ENCODE measurements at regions not wholly inside any gene's neighbourhood (a gene's known extent, or its start where the extent isn't known, plus 50 kb on each side); places are given as distances from the start of the nearest gene placed in this dataset.
A peak's percentile ranks its signal among the peaks of the same experiment; 100 is the strongest.

- no peak overlapping the region for H3K4me3 ChIP-seq
- peak overlapping the region; percentile 46 for H3K27ac ChIP-seq
- H2AFZ ChIP-seq = no peak overlapping the region
- WGBS (ENCODE audit: low lambda C conversion rate, missing lambda C conversion rate) = 70% methylated on average over 2 of the region's 2 CpGs
- H3K36me3 ChIP-seq (replicated peaks; ENCODE audit: insufficient read depth, low read depth) = no peaks in the 10 kb centered on the region
- no peaks in the 10 kb centered on the region for H3K27me3 ChIP-seq
- no peak for TF ChIP-seq EZH2phosphoT487 (IDR thresholded peaks at IDR 0.05; ENCODE audit: low read depth, severe bottlenecking, unreplicated experiment)
- no peak for TF ChIP-seq CTCF (IDR thresholded peaks at IDR 0.05; ENCODE audit: poor library complexity)
- no peak for TF ChIP-seq EZH2 (IDR thresholded peaks at IDR 0.05; ENCODE audit: borderline replicate concordance)
- H3K79me2 ChIP-seq = no peaks in the 10 kb centered on the region
- no peaks in the 10 kb centered on the region for H3K9me2 ChIP-seq (replicated peaks; ENCODE audit: insufficient read depth)
- peak overlapping the region; percentile 45 for H3K4me2 ChIP-seq
- no peaks in the 10 kb centered on the region for H3K9me3 ChIP-seq (ENCODE audit: low read depth)
- H4K20me1 ChIP-seq (ENCODE audit: insufficient read depth, poor library complexity, severe bottlenecking) = no peaks in the 10 kb centered on the region
- DNase-seq (ENCODE audit: low spot score) = no peak
- peaks cover 5% of the 10 kb centered on the region for H3K4me1 ChIP-seq (ENCODE audit: insufficient read depth)
These were observed 117.4 kb downstream of the EMP1 start for GRCh38 chr12:13313886-13314285.

GRCh38 chr12:13311551-13311950 lies 115.0 kb downstream of the EMP1 start:
- H3K4me1 ChIP-seq (ENCODE audit: insufficient read depth) = peaks cover 5% of the 10 kb centered on the region
- H3K4me3 ChIP-seq = no peak overlapping the region
- no peaks in the 10 kb centered on the region for H3K9me3 ChIP-seq (ENCODE audit: low read depth)
- no peak for DNase-seq (ENCODE audit: low spot score)
- no peak overlapping the region for H3K27ac ChIP-seq
- no peaks in the 10 kb centered on the region for H3K27me3 ChIP-seq
- H4K20me1 ChIP-seq (ENCODE audit: insufficient read depth, poor library complexity, severe bottlenecking) = no peaks in the 10 kb centered on the region
- H3K79me2 ChIP-seq = no peaks in the 10 kb centered on the region
- H3K9me2 ChIP-seq (replicated peaks; ENCODE audit: insufficient read depth) = no peaks in the 10 kb centered on the region
- no peak overlapping the region for H3K4me2 ChIP-seq
- WGBS (ENCODE audit: low lambda C conversion rate, missing lambda C conversion rate) = 73% methylated on average over 4 of the region's 4 CpGs
- H2AFZ ChIP-seq = no peak overlapping the region
- TF ChIP-seq EZH2phosphoT487 (IDR thresholded peaks at IDR 0.05; ENCODE audit: low read depth, severe bottlenecking, unreplicated experiment) = no peak
- H3K36me3 ChIP-seq (replicated peaks; ENCODE audit: insufficient read depth, low read depth) = no peaks in the 10 kb centered on the region

GRCh38 chr12:13307143-13307816 lies 110.8 kb downstream of the EMP1 start:
- Histone ChIP-seq H3K9me3 (ENCODE audit: low read depth) (no peaks in the 10 kb centered on the region), H3K4me2 (no peak overlapping the region), H2AFZ (no peak overlapping the region), H3K4me3 (no peak overlapping the region), H3K27me3 (no peaks in the 10 kb centered on the region), H3K27ac (no peak overlapping the region), H4K20me1 (ENCODE audit: insufficient read depth, poor library complexity, severe bottlenecking) (no peaks in the 10 kb centered on the region), H3K9me2 (replicated peaks; ENCODE audit: insufficient read depth) (no peaks in the 10 kb centered on the region), H3K36me3 (replicated peaks; ENCODE audit: insufficient read depth, low read depth) (no peaks in the 10 kb centered on the region), H3K79me2 (no peaks in the 10 kb centered on the region), H3K4me1 (ENCODE audit: insufficient read depth) (no peaks in the 10 kb centered on the region)
- WGBS (ENCODE audit: low lambda C conversion rate, missing lambda C conversion rate) = 87% methylated on average over 4 of the region's 4 CpGs
- no peak for DNase-seq (ENCODE audit: low spot score)
- TF ChIP-seq EZH2phosphoT487 (IDR thresholded peaks at IDR 0.05; ENCODE audit: low read depth, severe bottlenecking, unreplicated experiment) (no peak), CTCF (IDR thresholded peaks at IDR 0.05; ENCODE audit: poor library complexity) (no peak), EZH2 (IDR thresholded peaks at IDR 0.05; ENCODE audit: borderline replicate concordance) (no peak)

GRCh38 chr12:13304924-13305323 lies 108.4 kb downstream of the EMP1 start:
- no peak overlapping the region for H3K4me3 ChIP-seq
- no peaks in the 10 kb centered on the region for H3K9me3 ChIP-seq (ENCODE audit: low read depth)
- DNase-seq (ENCODE audit: low spot score) = no peak
- no peaks in the 10 kb centered on the region for H4K20me1 ChIP-seq (ENCODE audit: insufficient read depth, poor library complexity, severe bottlenecking)
- H3K27me3 ChIP-seq = no peaks in the 10 kb centered on the region
- no peak overlapping the region for H3K27ac ChIP-seq
- H3K4me1 ChIP-seq (ENCODE audit: insufficient read depth) = no peaks in the 10 kb centered on the region
- H3K79me2 ChIP-seq = no peaks in the 10 kb centered on the region
- no peak overlapping the region for H2AFZ ChIP-seq
- no peak overlapping the region for H3K4me2 ChIP-seq
- 97% methylated on average over 2 of the region's 2 CpGs for WGBS (ENCODE audit: low lambda C conversion rate, missing lambda C conversion rate)
- no peaks in the 10 kb centered on the region for H3K9me2 ChIP-seq (replicated peaks; ENCODE audit: insufficient read depth)
- TF ChIP-seq EZH2 (IDR thresholded peaks at IDR 0.05; ENCODE audit: borderline replicate concordance) (no peak), CTCF (IDR thresholded peaks at IDR 0.05; ENCODE audit: poor library complexity) (no peak), EZH2phosphoT487 (IDR thresholded peaks at IDR 0.05; ENCODE audit: low read depth, severe bottlenecking, unreplicated experiment) (no peak)
- no peaks in the 10 kb centered on the region for H3K36me3 ChIP-seq (replicated peaks; ENCODE audit: insufficient read depth, low read depth)
